Loucy (cell line): ENCODE measurements at regions not wholly inside any gene's neighbourhood (a gene's known extent, or its start where the extent isn't known, plus 50 kb on each side); places are given as distances from the start of the nearest gene placed in this dataset.

Experiments used
- H2AFZ ChIP-seq: fragments of 200-600 bp; sonication (generic); 2 replicates; pipeline ENCODE4 v1.6.0; 2016; ENCODE audit warnings: antibody characterized with exemption, mild to moderate bottlenecking, low read length, moderate library complexity
- H3F3A ChIP-seq: fragments of 200-600 bp; 2 replicates; pipeline ENCODE4 v1.6.0; 2016; ENCODE audit warnings: antibody characterized with exemption, low read depth, mild to moderate bottlenecking
- H3K27me3 ChIP-seq: fragments of 200-600 bp; sonication (generic); 2 replicates; pipeline ENCODE4 v1.6.1; 2014; ENCODE audit warnings: low read length, mild to moderate bottlenecking; ENCODE audit not compliant: insufficient read depth, poor library complexity, severe bottlenecking
- H3K36me3 ChIP-seq: fragments of 200-600 bp; sonication (generic); 2 replicates; pipeline ENCODE4 v1.6.1; 2016; ENCODE audit warnings: low read length; ENCODE audit not compliant: insufficient read depth
- H3K4me1 ChIP-seq: fragments of 200-600 bp; sonication (generic); 2 replicates; pipeline ENCODE4 v1.5.1; 2014; ENCODE audit warnings: low read length, mild to moderate bottlenecking; ENCODE audit not compliant: insufficient read depth, poor library complexity, severe bottlenecking
- H3K4me2 ChIP-seq: fragments of 200-600 bp; sonication (generic); 2 replicates; pipeline ENCODE4 v1.6.0; 2014; ENCODE audit warnings: antibody characterized with exemption, low read length, low read depth, mild to moderate bottlenecking; ENCODE audit not compliant: poor library complexity, severe bottlenecking
- H3K4me3 ChIP-seq: fragments of 200-600 bp; sonication (generic); 2 replicates; pipeline ENCODE4 v1.5.1; 2014; ENCODE audit warnings: low read length, mild to moderate bottlenecking, mixed read lengths; ENCODE audit not compliant: poor library complexity, severe bottlenecking
- H3K79me2 ChIP-seq: fragments of 200-600 bp; sonication (generic); 2 replicates; pipeline ENCODE4 v1.6.1; 2014; ENCODE audit warnings: low read length; ENCODE audit not compliant: insufficient read depth
- H3K9ac ChIP-seq: fragments of 200-600 bp; sonication (generic); 2 replicates; pipeline ENCODE4 v1.6.0; 2014; ENCODE audit warnings: mild to moderate bottlenecking, low read depth, low read length, moderate library complexity; ENCODE audit not compliant: poor library complexity, severe bottlenecking
- H3K9me2 ChIP-seq: fragments of 200-600 bp; sonication (generic); replicated peaks from 2 replicates; pipeline ENCODE4 v1.6.1; 2016; ENCODE audit warnings: low read depth, low read length, mixed read lengths
- H3K9me3 ChIP-seq: fragments of 200-600 bp; sonication (generic); 2 replicates; pipeline ENCODE4 v1.6.1; 2014; ENCODE audit warnings: mild to moderate bottlenecking, antibody characterized with exemption, low read length, low read depth; ENCODE audit not compliant: insufficient read depth
- H4K20me1 ChIP-seq: fragments of 200-600 bp; sonication (generic); 2 replicates; pipeline ENCODE4 v1.6.0; 2014; ENCODE audit warnings: antibody characterized with exemption, low read length, mild to moderate bottlenecking; ENCODE audit not compliant: insufficient read depth, poor library complexity, severe bottlenecking
- CTCF ChIP-seq: fragments of 200-600 bp; sonication (generic); conservative IDR thresholded peaks from 2 replicates; pipeline ENCODE4 v1.5.1; 2014; ENCODE audit warnings: mild to moderate bottlenecking, antibody characterized with exemption, low read length
- EZH2phosphoT487 ChIP-seq: fragments of 200-600 bp; IDR thresholded peaks from 2 replicates; pipeline ENCODE4 v1.6.1; 2018; ENCODE audit warnings: antibody characterized with exemption, mild to moderate bottlenecking, moderate library complexity, borderline replicate concordance

GRCh38 chr5:28685794-28686193 lies 1647.4 kb upstream of the CDH9 start:
- Histone ChIP-seq H3K9me3 (no peaks in the 10 kb centered on the region), H3K27me3 (no peaks in the 10 kb centered on the region), H2AFZ (no peak overlapping the region), H3K79me2 (no peaks in the 10 kb centered on the region), H3K4me2 (no peak overlapping the region), H4K20me1 (no peaks in the 10 kb centered on the region), H3K9me2 (no peaks in the 10 kb centered on the region), H3K4me1 (no peaks in the 10 kb centered on the region), H3K4me3 (no peak overlapping the region), H3K9ac (no peak overlapping the region), H3F3A (no peaks in the 10 kb centered on the region), H3K36me3 (no peaks in the 10 kb centered on the region)
- TF ChIP-seq EZH2phosphoT487 (no peak), CTCF (no peak)

GRCh38 chr5:28678899-28679298 lies 1640.5 kb upstream of the CDH9 start:
- no peaks in the 10 kb centered on the region for H3K9me2 ChIP-seq
- no peaks in the 10 kb centered on the region for H3F3A ChIP-seq
- H3K79me2 ChIP-seq = no peaks in the 10 kb centered on the region
- no peaks in the 10 kb centered on the region for H3K9me3 ChIP-seq
- H4K20me1 ChIP-seq = no peaks in the 10 kb centered on the region
- H3K9ac ChIP-seq = no peak overlapping the region
- TF ChIP-seq CTCF (no peak), EZH2phosphoT487 (no peak)
- no peak overlapping the region for H2AFZ ChIP-seq
- H3K4me2 ChIP-seq = no peak overlapping the region
- H3K4me1 ChIP-seq = no peaks in the 10 kb centered on the region
- no peaks in the 10 kb centered on the region for H3K27me3 ChIP-seq
- H3K4me3 ChIP-seq = no peak overlapping the region
- H3K36me3 ChIP-seq = no peaks in the 10 kb centered on the region

DNA sequence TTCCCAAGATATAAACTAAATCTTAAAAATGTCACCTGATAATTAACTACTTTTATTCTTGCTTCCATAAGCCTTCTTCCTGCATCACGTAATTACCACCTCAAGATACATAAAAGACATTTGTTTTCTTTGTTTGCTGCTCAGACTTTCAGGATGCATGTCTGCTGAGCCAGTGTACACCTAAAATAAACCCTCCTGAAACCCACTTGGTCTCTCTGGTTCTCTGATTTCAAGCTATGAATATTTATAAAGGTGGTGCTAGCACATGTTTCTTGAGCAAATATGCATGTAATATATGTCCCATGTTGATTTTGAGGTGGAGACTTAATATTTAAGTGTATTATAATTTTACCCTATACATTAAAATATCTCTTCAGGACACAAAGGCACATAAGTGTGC lies 1627.7 kb upstream of the CDH9 start:
- no peak overlapping the region for H3K4me3 ChIP-seq
- H3K27me3 ChIP-seq = no peaks in the 10 kb centered on the region
- no peaks in the 10 kb centered on the region for H3F3A ChIP-seq
- no peak overlapping the region for H3K9ac ChIP-seq
- H3K79me2 ChIP-seq = no peaks in the 10 kb centered on the region
- no peaks in the 10 kb centered on the region for H3K9me2 ChIP-seq
- no peak overlapping the region for H3K4me2 ChIP-seq
- TF ChIP-seq EZH2phosphoT487 (no peak), CTCF (no peak)
- no peaks in the 10 kb centered on the region for H3K4me1 ChIP-seq
- H3K9me3 ChIP-seq = peaks cover 4% of the 10 kb centered on the region; the same call in 1 of the 2 replicates
- no peaks in the 10 kb centered on the region for H4K20me1 ChIP-seq
- H3K36me3 ChIP-seq = no peaks in the 10 kb centered on the region
- H2AFZ ChIP-seq = no peak overlapping the region
